NCI-H774 (cell line): ENCODE measurements at regions not wholly inside any gene's neighbourhood (a gene's known extent, or its start where the extent isn't known, plus 50 kb on each side); places are given as distances from the start of the nearest gene placed in this dataset.

ENCODE experiments used
- DNase-seq: peaks from one replicate; lab custom pipeline; 2025; lab: John Stamatoyannopoulos, UW

DNA sequence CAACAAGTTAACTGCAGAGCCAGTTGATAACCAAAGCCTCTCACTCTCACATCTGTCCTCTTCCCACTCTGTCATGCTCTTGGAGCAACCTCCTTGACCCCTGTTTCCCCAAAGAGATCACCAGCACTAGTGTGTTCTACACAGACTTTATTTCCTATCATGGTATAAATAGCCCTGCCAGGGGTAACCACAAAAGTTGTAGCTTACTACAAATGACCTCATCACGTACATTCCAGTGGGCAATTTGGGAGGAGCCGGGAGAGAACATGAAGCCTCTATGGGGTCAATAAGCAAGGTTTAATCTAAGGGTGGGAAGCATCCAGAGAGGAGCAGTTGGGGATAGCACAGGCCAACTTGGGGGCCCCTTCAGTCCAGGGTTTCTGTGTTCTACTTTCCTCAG is 186.5 kb downstream of the KCNA5 start:
- DNase-seq: no peak

DNA sequence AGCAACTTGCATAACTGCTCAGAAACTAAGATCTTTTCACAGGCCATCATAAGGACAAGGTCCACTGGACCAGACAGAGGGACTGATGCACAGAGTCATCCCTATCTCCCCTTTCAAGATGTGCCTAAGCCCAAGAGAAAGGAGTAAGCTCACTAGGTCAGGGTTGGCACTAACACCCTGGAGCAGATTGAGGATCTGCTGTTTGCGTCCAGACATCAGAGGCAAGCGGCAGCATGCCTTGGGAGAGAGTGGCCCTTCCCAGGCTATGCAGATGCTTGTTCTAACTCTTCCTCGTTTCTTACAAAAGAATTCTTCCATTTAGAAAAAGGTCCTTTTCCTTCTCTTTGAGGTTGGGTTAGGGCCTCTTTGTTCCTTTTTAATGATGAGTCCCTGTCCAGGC is 187.2 kb downstream of the KCNA5 start:
- no peak for DNase-seq

DNA sequence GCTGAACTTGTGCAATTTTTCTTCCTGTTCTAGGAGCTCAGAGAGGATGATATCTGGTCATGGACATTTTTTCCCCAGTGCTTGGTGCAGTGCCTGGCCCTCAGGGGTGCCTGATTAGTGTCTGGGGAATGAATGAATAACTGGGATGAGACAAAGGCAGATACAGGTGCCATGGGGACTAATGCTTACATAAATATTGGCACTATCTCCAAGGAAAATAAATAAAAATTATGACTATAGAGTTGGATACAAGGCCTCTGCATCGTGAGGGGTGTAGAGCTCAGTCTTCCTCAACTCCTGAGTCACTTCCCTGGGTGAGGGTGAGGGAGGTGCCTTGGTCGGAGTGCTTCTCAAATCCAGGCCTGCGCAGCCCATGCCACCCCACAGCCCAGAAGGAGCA is 188.6 kb downstream of the KCNA5 start:
- DNase-seq: no peak

DNA sequence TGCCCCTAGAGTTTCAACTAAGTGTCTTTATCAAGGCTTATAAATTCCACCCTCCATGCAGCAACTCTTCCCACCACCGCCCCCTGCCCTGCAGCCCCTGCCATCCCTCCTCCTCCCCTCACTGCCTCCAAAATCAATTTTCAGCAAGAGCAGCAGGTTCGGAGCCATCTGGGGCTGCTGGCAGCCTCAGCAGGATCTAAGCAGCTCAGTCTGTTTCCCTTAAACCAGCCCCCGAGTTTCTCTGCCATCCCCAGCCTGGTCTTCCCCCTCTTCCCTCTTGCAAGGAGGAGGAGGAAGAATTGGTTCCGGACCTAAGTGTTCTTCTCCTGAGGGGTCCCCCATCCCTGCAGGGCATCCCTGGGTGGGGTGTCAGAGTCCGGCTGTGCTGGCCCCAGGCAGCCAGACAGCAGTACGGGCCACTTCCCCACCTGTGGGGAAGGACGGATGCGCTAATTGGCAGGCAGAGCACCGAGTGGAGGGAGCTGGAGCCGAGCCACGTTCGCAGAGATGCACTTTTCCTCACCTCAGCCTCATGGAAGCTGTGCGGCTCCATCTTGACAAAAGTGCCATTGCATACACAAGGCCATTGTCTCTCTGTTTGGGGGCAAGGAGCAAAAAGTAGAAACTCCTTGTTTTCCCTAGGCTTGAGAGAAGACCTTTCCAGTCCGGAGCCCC is 189.3 kb downstream of the KCNA5 start:
- no peak for DNase-seq

DNA sequence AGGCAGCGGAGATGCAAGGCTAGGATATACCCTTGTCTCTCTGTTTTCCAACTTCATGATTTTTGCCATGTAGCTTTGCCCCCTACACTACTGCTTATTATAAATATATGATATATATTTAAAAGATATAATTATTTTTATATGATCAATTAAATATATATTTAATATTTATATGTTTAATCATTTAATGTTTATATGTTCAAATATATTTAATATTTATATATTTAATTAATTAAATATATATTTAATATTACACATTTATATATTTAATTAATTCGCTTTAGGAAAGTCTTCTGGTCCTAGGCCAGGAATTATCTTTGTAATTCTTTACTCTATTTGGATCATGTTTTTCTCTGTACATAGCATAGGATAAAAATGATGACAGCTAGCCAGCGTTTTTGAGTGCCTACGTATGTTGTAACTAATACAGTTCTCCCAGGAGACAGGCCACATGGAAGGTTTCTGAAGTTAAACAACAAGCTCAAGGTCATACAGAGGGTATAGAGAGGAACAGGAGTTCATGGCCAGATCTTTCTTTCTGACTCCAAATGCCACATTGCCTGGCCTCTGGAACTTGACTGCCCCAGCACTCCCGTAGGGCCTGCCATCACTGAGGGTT is 192.5 kb downstream of the KCNA5 start:
- no peak for DNase-seq

DNA sequence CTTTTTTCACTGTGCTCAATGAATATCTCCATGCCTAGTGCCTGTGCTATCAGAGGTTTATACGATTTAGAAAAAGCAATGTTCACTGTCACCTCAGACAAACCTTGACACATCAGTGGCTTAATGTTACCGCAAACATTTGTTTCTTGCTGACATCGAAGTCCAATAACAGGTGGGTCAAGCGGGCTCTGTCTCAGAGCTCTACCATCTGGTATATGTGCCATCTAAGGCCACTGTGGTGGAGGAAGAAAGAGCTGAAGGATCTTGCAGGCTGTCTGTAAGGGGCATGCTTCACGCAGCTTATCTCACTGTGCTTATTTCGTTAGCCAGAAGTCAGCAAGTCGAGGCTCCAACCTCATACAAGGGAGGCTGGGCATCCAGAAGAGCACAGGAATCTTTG is 189.5 kb upstream of the NTF3 start:
- no peak for DNase-seq

DNA sequence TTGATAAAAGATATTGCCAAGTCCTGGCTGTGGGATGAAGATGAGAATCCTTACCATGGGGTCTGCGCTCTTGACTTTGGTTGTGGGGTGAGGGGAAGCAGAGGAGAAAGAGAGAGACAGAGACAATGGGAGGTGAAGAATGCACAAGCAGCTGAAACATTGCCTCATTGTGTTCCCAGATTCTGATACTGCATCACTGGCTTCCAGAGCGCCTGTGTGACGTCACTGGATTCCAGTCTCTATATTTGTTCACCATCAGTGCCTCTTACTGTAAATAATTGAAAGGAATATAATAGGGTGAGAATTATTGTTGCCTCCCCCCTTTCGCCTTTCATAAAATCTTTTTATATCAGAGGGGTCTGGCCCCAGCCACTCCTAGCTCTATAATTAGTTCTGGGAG is 188.9 kb upstream of the NTF3 start:
- DNase-seq: no peak

DNA sequence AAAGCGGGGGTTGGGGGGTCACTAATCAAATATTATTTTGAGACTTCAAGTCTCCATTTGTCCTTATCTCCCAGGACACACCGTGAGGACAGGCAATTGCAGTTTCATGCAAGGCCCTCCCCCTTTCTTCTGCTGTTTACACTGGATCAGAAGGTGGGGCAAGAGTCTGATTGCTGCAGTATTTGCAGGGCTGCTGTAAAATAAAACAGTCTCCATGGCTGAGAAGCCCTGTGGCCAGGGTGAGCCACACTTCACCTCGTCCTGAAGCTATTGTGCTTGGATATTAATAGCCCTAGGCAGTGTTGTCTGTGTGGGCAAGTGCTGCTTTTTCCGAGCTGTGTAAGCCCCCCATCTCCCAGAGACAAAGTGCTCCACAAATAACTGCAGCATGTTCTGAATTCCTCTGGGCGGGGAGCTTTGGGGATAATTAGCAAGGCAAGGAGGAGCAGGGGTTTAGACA is 187.4 kb upstream of the NTF3 start:
- no peak for DNase-seq

DNA sequence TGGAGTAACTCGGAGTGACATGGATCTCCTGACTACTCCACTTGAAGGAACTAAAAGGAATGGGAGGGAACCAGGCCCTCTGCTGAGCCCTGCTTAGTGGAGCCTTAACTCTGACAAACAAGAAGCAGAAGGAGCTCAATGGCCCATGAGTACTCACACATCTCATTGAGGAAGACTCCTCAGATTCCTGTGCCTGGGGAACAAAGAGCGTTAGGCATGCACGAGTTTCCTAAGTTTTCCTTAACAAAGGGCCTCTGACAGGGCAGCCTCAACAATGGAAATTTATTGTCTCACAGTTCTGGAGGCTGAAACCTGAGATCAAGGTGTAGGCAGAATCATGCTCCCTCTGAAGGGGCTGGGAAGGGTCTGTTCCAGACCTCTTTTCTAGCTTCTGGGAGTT is 185.7 kb upstream of the NTF3 start:
- no peak for DNase-seq

DNA sequence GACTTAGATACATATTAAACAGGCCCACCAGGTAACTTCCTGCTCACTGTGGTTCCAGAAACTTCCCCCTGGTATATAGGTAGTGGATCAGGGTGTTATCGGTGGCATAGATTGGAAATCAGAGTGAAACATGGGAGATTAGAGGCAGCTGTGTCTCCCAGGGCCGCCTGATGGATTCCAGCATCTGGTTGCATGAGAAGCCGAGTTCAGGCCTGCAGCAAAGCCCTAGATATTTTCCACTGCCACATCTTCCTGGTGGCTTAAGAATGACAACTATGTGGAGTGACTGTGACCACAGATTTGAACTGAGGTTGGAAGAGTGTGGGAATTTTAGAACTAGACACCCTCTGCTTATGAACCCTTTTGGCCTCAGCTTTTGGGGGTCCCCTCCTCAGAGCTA is 184.8 kb upstream of the NTF3 start:
- DNase-seq: no peak

DNA sequence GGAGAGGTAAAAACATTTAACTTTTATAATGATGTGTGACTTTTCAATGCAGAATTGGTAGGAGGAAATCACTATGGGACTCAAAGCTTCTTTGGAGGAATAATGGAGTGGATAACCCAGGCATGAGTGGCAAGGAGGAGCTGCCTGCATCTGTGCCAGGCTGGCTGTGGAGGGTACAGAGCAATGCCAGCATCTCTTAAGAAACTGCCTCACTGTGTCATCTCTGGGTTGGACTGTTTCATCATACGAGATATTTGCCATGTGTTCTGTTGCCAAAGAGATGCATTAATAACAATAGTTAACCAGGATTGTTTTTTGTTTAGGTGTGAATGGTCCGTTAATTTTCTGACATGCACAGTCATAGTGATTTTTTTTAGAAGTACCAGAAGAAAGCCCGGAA is 183.7 kb upstream of the NTF3 start:
- no peak for DNase-seq

DNA sequence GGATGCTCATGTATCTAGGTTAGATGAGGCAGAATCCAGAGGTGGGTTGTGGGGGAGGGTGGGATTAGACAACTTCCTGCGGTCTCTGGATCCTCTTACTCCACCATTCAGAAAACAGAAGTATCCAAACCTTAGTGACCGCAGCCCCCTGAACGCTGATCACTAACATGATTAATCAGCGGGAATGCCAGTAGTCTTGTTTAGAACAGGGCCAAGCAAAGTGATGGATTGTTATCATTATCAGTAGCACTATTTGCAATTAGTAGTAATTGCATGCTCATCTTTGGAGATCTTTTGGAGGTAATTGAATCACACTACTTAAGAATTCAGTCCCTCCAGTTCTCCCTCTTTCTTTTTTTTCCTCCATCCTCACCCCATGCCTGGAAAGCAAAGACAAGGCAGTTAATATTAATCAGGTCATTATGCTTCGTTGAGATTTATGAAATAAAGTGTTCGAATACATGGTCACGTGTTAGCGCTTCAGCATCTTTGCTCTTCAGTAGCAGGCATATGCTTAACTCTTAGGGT is 182.8 kb upstream of the NTF3 start:
- no peak for DNase-seq

DNA sequence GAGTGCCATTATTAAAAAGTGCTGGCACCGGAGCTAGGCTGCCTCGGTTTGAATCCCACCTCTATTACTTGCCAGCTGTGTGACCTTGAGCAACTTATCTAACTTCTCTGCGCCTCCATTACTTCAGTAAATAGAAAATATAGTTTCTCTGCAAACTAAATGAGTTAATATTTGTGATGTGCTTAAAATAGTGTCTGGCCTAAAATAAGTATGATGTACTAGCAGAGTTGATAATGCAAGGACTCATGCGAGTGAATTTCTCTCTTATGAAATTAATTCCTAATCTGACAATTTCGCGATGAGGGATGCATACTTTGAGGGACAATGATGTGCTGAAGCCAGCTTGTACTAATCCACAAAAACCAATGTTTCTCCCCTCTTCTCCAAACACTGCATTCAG is 180.8 kb upstream of the NTF3 start:
- no peak for DNase-seq

DNA sequence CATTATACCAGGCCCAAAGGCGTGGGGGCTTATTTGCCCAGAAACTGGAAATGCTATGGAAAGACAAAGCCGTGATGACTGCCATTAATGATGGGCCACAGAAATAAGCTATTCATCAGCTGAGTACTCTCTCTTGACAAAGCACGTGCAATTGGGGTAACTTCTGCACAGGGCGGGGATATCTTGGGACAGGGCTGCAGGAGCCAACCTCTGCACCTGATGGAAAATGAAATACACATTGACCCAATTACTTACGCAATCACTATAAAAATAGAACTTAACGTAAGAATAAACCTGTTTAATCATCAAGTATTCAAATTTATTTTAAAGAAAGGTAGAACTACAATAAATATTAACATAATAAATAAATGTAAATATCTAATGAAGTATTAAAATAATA is 180.1 kb upstream of the NTF3 start:
- DNase-seq: no peak

DNA sequence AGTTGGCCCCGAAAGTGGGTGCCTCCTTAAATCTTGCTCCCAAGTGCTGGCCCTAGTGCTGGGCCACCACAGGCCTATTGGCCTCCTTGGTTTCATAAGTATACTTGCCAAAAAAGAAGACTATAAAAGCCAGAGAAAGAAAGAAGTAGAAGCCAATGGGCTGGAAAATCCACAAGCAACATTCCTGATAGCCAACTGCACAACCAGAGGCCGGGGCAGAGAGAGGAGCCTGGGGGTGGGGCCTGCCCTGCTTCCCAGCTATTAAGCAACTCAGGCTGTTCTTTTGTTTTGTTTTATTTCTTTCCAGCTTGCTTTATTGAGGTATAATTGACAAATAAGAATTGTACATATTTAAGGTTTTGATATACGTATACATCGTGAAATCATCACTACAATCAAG is 177.2 kb upstream of the NTF3 start:
- DNase-seq: no peak

DNA sequence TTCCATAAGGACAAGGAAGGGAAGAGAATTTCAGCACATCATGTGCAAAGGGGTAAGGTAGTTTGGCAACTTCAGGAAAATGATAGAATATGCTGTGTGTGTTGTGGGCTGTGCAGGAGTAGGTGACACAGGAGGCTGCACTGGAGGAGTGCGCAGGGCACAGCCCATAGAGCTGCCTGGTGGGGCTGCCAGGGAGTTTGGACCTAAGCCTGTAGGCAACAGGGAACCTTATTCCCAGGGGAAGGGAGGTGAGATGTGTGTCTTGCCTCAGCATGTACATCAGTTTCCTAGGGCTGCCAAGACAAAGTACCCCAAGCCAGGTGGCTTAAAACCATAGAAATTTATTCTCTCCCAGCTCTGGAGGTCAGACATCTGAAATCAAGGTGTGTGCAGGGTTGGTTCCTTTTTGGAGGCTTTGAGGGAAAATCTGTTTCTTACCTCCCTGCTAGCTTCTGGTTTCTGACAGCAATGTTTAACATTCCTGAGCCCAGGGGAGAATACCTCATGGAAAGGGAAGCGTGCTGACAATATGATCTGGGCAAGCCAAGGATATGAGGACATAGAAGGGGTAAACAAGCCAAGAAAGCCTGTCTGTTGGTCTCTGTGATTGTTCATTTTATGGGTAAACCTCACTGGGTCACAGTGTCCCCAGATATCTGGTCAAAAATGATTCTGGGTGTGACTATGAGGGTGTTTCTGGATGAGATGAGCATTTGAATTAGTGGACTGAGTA is 174.0 kb upstream of the NTF3 start:
- DNase-seq: no peak

DNA sequence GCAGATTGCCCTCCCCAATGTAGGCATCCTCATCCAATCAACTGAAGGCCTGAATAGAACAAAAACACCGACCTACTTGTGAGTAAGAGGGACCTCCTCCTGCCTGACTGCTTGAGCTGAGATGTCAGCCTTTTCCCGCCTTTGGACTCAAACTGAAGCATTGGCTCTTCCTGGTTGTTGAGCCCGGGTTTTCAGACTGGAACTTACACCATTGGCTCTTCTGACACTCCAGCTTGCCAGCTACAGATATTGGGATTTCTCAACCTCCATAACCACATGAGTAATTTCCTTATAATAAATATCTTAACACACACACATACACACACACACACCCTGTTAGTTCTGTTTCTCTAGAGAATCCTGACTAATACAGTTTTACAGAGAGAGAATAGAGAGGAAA is 173.4 kb upstream of the NTF3 start:
- no peak for DNase-seq

DNA sequence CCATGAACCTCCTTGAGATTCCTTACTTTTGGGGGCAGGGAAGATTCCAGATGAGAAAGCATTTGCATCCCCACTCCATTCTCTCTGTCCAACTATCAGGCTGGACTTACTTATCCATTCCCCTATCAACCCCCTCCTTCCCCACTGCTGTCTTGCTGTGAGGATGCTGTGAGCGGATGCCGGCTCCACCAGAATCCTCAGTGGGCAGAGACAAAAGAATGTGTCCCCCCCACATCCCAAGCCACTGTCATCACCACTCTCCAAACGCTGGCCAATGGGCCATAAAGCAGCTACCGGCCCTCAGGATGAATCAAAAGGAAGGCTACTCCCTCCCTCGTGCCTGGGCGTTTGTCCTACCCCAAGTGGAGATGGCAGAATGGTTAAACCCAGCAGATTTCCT is 173.0 kb upstream of the NTF3 start:
- no peak for DNase-seq

DNA sequence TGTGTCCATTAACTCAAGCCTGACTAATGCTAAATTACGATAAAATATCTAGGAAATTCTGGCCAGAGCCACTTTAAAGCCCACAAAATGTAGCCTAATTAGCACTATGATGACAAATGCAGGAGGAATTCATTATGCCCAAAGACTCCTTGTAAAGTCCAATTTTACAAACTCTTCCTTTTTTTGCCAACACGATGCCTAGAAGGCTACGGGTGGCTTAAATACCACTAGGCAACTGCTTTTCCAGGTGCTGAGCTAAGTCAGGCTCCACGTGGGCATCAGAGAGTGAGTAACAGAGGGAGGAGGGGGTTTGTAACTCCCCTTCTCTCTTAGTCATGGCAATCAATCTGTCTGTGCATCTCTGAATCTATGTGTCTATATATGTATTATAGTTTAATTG is 172.4 kb upstream of the NTF3 start:
- DNase-seq: no peak

DNA sequence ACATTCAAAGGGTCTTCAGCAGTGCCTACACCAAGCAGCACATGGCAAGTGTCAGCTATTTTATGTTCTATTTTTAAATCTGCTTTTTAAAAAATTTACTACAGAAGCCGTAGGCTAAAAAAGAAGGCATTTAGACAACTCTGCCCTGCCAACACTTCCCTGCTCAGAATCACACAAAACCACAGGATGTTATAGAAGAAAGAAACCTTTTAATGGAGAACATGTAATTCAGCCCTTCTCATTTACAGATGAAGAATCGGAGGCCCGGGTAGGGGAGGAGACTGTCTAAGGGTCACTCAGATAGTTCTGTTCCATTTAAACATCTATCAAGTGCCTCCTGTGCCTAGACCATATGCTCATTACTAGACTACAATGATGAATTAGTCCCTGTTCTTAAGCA is 171.8 kb upstream of the NTF3 start:
- DNase-seq: no peak

DNA sequence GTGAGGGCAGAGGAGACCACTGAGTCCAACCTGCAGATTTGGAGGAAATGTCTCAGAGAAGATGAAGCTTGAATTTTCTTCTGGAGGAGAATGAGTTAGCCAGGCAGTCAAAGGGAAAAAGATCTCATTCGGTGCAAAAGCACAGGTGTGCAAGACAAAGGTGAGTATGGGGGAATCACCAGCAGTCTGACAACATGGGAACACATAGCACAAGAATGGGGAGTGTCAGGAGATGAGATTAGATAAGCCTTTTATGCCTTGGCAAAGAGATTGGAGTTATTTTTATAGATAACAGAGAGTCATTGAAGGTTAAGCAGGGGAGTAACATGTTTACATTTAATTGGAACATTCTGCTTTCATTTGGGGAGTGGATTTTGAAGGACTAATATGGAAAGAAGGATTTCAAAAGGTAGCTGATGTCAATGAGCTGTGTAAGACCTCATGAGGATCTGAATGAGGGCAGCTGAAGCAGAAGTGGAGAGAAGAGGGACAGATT is 171.3 kb upstream of the NTF3 start:
- no peak for DNase-seq

DNA sequence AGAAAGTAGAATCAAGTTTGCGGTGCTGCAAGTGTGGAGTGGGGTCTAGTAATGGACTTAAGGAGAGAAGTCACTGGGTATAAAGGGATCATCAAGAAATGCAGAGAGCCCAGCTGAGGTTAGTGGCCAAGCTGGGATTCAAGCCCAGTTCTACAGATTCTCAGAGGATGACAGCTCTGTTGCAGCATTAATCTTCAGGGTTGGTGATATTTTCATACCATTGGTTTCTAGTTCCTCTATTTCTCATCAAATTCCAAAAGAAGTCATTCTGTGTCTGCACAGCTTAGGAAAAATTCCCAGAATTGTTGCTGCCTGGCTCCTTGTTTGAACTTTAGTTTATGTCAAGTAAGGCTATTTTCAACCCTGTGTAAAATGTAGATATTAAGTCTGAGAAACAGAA is 169.5 kb upstream of the NTF3 start:
- no peak for DNase-seq

DNA sequence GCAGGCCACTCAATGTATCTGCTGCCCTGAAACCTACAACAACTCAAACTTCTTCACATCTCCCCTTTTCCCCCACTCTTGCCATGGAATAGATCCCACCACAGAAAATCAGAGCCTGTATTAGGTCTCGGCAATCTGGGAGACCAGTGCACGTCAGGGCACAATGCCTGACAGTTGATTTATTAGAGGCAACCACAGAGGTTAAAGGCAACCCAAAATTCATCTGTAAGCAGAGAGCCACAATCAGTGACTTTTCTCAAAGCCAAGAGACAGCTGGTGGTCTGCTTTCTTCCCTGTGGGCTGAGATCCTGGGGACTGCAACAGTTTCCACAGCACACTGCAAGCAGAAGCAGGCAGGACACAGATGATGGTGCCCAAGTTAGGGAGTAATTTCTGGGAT is 169.0 kb upstream of the NTF3 start:
- DNase-seq: no peak
